ENCODE measurements at regions not wholly inside any gene's neighbourhood (a gene's known extent, or its start where the extent isn't known, plus 50 kb on each side); places are given as distances from the start of the nearest gene placed in this dataset.

DNA sequence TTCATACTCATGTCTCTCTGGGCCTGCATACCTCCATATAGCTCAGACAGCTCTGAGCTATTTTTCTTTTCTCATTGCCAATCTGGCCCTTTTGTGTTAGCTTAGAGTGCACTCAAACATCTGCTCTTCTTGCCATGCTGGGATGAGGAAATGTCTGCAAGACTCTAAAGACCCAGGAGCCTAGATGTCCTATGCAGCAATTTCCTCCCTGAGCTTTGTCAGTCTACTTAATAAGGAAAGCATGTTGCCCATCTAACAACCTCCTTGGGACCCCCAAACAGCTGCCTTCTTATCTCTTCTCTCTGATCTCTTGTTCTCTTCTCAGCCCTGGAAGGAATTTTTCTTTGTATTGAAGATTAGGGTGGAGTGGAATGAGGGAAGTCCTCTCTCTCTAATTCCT lies 69.2 kb downstream of the UCHL1 start:
- TF ChIP-seq, protein P1, sequence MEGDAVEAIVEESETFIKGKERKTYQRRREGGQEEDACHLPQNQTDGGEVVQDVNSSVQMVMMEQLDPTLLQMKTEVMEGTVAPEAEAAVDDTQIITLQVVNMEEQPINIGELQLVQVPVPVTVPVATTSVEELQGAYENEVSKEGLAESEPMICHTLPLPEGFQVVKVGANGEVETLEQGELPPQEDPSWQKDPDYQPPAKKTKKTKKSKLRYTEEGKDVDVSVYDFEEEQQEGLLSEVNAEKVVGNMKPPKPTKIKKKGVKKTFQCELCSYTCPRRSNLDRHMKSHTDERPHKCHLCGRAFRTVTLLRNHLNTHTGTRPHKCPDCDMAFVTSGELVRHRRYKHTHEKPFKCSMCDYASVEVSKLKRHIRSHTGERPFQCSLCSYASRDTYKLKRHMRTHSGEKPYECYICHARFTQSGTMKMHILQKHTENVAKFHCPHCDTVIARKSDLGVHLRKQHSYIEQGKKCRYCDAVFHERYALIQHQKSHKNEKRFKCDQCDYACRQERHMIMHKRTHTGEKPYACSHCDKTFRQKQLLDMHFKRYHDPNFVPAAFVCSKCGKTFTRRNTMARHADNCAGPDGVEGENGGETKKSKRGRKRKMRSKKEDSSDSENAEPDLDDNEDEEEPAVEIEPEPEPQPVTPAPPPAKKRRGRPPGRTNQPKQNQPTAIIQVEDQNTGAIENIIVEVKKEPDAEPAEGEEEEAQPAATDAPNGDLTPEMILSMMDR (IDR thresholded peaks at IDR 0.05 in 4 of 5, conservative IDR thresholded peaks at IDR 0.05 in 1 of 5) = no peak
- no peak for TF ChIP-seq POLR2A (IDR thresholded peaks at IDR 0.05)

Data from gastrocnemius medialis (tissue), 4 donors.